ENCODE measurements at regions not wholly inside any gene's neighbourhood (a gene's known extent, or its start where the extent isn't known, plus 50 kb on each side); places are given as distances from the start of the nearest gene placed in this dataset.

- no peak for DNase-seq (ENCODE audit: low read depth in 3 of 3)
Observed at GRCh38 chr10:78817804-78818203, 251.0 kb upstream of the ZMIZ1 start.

GRCh38 chr10:78819361-78820006 is 249.3 kb upstream of the ZMIZ1 start:
- DNase-seq (ENCODE audit: low read depth in 3 of 3), result no peak

GRCh38 chr10:78820007-78820362 is 248.8 kb upstream of the ZMIZ1 start:
- no peak for DNase-seq (ENCODE audit: low read depth in 3 of 3)

- DNase-seq (ENCODE audit: low read depth in 3 of 3), result no peak
Observed at GRCh38 chr10:78821052-78821451, 247.7 kb upstream of the ZMIZ1 start.

- DNase-seq (ENCODE audit: low read depth in 3 of 3), result no peak
Observed at GRCh38 chr10:78828647-78829539, 239.9 kb upstream of the ZMIZ1 start.

- DNase-seq (ENCODE audit: low read depth in 3 of 3), result no peak
Observed at GRCh38 chr10:78829565-78829964, 239.2 kb upstream of the ZMIZ1 start.

- DNase-seq (ENCODE audit: low read depth in 3 of 3), result no peak
Observed at GRCh38 chr10:78830062-78830975, 238.4 kb upstream of the ZMIZ1 start.

GRCh38 chr10:78830976-78831375 is 237.8 kb upstream of the ZMIZ1 start:
- no peak for DNase-seq (ENCODE audit: low read depth in 3 of 3)

GRCh38 chr10:78831461-78831860 is 237.3 kb upstream of the ZMIZ1 start:
- DNase-seq (ENCODE audit: low read depth in 3 of 3), result no peak

GRCh38 chr10:78832281-78832680 is 236.5 kb upstream of the ZMIZ1 start:
- DNase-seq (ENCODE audit: low read depth in 3 of 3), result no peak

- no peak for DNase-seq (ENCODE audit: low read depth in 3 of 3)
Observed at GRCh38 chr10:78838141-78838657, 230.6 kb upstream of the ZMIZ1 start.

GRCh38 chr10:78843495-78843894 is 225.3 kb upstream of the ZMIZ1 start:
- DNase-seq (ENCODE audit: low read depth in 3 of 3), result no peak

GRCh38 chr10:78844960-78845607 is 223.7 kb upstream of the ZMIZ1 start:
- DNase-seq (ENCODE audit: low read depth in 3 of 3), result no peak

GRCh38 chr10:78846071-78846470 is 222.7 kb upstream of the ZMIZ1 start:
- no peak for DNase-seq (ENCODE audit: low read depth in 3 of 3)

GRCh38 chr10:78846760-78847159 is 222.0 kb upstream of the ZMIZ1 start:
- no peak for DNase-seq (ENCODE audit: low read depth in 3 of 3)

- no peak for DNase-seq (ENCODE audit: low read depth in 3 of 3)
Observed at GRCh38 chr10:78847485-78847884, 221.3 kb upstream of the ZMIZ1 start.

GRCh38 chr10:78849115-78849514 is 219.7 kb upstream of the ZMIZ1 start:
- DNase-seq (ENCODE audit: low read depth in 3 of 3), result no peak

- no peak for DNase-seq (ENCODE audit: low read depth in 3 of 3)
Observed at GRCh38 chr10:78849731-78850130, 219.0 kb upstream of the ZMIZ1 start.

GRCh38 chr10:78850644-78851435 is 217.9 kb upstream of the ZMIZ1 start:
- DNase-seq (ENCODE audit: low read depth in 3 of 3), result no peak

- DNase-seq (ENCODE audit: low read depth in 3 of 3), result no peak
Observed at GRCh38 chr10:78851647-78852046, 217.1 kb upstream of the ZMIZ1 start.
